BJ (cell line): ENCODE measurements at regions not wholly inside any gene's neighbourhood (a gene's known extent, or its start where the extent isn't known, plus 50 kb on each side); places are given as distances from the start of the nearest gene placed in this dataset.

Experiments
- CTCF ChIA-PET: fragments of 350-600 bp; formaldehyde crosslinking; extraction: SDS; loops from one replicate; lab custom pipeline; 2021; ENCODE audit warnings: antibody characterized with exemption, inconsistent platforms; lab: Yijun Ruan, JAX
- POLR2A ChIA-PET: fragments of 300-600 bp; sonication (Branson Sonifier 250); formaldehyde crosslinking; extraction: SDS; loops from one replicate; lab custom pipeline; 2021; ENCODE audit warnings: antibody characterized with exemption; lab: Charles Lee
- DNase-seq: peaks from one replicate; pipeline ENCODE4 v3.0.0-alpha.2; 2011; ENCODE audit warnings: low read depth
- H3K27me3 ChIP-seq: 2 replicates; pipeline ENCODE4 v1.6.0; 2011; ENCODE audit warnings: low read length; ENCODE audit not compliant: control insufficient read depth, insufficient read depth
- H3K36me3 ChIP-seq: 2 replicates; pipeline ENCODE4 v1.5.1; 2011; ENCODE audit warnings: low read length; ENCODE audit not compliant: control insufficient read depth, insufficient read depth
- H3K4me3 ChIP-seq: 2 replicates; pipeline ENCODE4 v1.5.1; 2011; ENCODE audit warnings: low read depth, mild to moderate bottlenecking, control low read depth, low read length
- TF ChIP-seq, protein P1 (sequence below): IDR thresholded peaks from 2 replicates; pipeline ENCODE4 v1.5.1; 2011; ENCODE audit warnings: low read depth, mild to moderate bottlenecking, control low read depth, inconsistent platforms, low read length, moderate library complexity; ENCODE audit not compliant: insufficient read depth

DNA sequence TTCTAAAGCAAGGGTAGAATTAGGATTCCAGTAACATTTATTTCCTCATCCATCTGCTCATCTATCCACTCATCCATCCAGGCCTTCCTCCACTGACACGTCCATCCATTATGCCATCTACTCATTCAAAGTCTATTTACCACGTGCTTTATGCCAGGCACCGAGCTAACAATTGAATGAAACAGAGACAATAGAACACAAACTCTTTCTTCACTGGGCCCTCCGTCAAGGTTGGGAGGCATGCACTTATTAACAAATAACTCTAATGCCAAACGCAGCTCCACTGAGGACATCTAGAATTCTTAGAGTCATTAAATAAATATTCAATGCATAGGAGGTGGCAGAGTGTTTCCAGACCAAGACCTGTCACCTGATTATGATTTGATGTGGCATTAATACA is 262.7 kb downstream of the CYRIA start:
- TF ChIP-seq, protein P1, sequence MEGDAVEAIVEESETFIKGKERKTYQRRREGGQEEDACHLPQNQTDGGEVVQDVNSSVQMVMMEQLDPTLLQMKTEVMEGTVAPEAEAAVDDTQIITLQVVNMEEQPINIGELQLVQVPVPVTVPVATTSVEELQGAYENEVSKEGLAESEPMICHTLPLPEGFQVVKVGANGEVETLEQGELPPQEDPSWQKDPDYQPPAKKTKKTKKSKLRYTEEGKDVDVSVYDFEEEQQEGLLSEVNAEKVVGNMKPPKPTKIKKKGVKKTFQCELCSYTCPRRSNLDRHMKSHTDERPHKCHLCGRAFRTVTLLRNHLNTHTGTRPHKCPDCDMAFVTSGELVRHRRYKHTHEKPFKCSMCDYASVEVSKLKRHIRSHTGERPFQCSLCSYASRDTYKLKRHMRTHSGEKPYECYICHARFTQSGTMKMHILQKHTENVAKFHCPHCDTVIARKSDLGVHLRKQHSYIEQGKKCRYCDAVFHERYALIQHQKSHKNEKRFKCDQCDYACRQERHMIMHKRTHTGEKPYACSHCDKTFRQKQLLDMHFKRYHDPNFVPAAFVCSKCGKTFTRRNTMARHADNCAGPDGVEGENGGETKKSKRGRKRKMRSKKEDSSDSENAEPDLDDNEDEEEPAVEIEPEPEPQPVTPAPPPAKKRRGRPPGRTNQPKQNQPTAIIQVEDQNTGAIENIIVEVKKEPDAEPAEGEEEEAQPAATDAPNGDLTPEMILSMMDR, result no peak
- H3K36me3 ChIP-seq, result no peaks in the 10 kb centered on the region
- H3K4me3 ChIP-seq, result no peak overlapping the region
- H3K27me3 ChIP-seq, result no peaks in the 10 kb centered on the region
- ChIA-PET CTCF (no interaction called here), POLR2A (no interaction called here)
- no peak for DNase-seq

DNA sequence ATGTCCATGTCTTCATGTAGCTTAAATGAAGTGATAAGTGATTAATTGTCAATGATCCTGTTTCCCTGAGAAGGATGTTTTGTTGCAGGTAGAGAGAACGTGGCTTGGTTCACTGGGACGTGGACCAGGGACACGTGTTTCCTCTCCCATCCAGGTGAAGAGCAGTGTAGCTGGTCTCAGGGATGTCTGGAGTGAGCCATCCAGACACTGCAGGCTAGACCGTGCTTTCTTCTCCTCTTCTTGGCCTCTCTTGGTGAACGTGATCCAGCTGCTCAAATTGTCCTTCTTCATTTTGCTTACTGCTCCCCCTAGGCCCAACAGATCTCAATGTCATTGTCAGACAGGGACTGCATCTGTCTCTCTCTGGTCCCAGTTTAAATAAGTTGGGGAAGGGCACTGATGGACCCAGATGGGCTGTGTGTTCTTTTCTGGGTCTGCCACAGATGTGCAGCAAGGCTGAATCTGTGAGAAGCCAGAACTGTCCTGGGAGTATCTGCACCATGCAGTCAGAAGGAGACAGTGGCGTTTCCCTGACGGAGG is 263.8 kb downstream of the CYRIA start:
- Histone ChIP-seq H3K4me3 (no peak overlapping the region), H3K27me3 (no peaks in the 10 kb centered on the region), H3K36me3 (no peaks in the 10 kb centered on the region)
- DNase-seq, result no peak
- ChIA-PET CTCF (no interaction called here), POLR2A (no interaction called here)
- TF ChIP-seq, protein P1, result no peak

DNA sequence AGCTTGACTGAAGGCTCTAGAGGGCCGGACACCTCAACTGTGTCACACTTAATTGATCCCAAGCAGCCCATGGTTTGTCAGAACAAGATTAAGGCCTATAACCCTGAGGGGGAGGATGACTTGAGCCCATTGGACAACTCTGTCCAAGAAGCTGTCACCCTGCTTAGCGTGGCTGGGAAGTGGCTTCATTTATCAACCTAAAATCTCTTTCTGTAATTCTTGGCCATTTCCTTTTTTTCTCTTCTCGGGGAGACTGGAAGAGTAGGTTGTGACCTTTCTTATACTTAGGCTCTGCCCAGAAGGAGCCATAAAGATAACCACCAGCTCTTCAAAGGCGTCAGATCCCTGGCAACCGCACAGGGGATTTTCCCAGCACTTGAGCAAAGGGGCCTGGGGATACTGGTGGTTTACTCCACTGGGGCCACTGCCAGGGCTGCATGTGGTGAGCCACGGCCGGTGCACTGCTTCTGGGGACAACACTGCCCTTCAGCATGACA is 265.5 kb downstream of the CYRIA start:
- POLR2A ChIA-PET, result no interaction called here

DNA sequence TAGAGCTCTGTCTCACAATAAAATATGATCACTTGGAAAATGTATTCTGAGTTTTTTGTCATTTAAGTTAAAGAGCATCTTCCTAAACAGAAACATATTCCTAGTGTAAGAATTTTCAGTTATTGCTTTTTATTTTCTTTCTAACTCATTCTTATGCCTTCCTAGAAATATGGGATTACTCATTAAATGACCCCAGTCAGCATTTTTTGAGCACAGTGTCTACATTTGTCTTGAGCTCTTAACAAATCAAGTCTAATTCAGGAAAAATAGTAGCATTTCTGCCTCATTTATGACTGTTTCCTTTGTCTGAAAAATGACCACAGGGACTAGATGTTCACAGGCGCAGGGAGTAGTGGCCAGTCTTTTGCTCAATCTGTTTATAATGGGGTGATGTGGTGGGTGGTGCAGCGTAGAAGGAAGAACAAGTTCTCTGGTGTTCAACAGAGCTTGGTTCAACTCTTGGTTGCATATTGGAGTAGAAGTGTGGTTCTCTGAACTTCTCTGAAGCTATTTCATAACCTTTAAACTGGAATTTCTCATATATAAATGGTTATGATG is 267.1 kb downstream of the CYRIA start:
- no peak for DNase-seq
- H3K36me3 ChIP-seq, result no peaks in the 10 kb centered on the region
- ChIA-PET POLR2A (no interaction called here), CTCF (interaction anchor here (0.9 kb wide), 1 partner anchor 8 kb away, joined by 3 read pairs; no protein-coding TSS in a partner anchor)
- TF ChIP-seq, protein P1, result no peak
- H3K27me3 ChIP-seq, result no peaks in the 10 kb centered on the region
- no peak overlapping the region for H3K4me3 ChIP-seq

More for the DNA sequence above, 265.5 kb downstream of the CYRIA start:
- no peak for DNase-seq
- H3K36me3 ChIP-seq, result no peaks in the 10 kb centered on the region
- H3K4me3 ChIP-seq, result no peak overlapping the region
- CTCF ChIA-PET, result no interaction called here
- no peaks in the 10 kb centered on the region for H3K27me3 ChIP-seq
- TF ChIP-seq, protein P1, result no peak

DNA sequence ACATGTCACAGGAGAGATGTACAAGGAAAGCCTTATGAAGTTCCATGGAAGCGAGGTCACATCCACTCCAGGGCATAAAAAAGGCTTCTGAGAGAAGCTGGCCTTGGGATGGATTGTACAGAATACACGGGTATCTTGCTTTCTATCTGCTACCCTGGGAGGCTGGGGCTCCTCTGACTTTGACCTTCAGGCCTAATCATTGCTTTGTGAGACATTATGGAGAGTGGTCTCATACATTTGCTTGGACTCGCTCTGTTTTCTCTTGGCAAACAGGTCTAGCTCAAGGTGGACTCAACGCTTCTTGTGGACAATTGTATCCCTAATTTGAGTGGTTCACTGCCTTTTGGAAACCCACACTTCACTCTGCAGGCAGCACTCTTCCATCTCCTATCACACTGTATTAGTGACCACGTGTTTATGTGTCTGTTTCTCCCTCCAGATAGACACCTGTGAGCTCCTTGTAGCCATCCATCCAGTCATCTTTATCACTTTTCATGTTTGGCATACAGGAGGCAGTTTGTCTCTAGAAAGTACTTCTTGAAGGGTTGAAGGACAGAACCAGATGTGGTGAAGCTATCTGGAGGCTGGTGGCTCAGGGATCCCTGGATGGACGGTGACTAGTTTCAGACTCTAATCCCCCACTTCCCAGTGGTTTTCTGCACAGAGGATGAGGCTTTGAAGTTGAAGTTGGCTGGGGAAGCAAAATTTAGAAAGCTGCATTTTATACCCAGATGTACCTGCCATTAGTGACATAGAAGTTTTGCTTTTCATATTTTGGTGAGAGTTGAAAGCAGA is 267.8 kb downstream of the CYRIA start:
- no peaks in the 10 kb centered on the region for H3K36me3 ChIP-seq
- POLR2A ChIA-PET, result no interaction called here
- H3K27me3 ChIP-seq, result no peaks in the 10 kb centered on the region
- CTCF ChIA-PET, result interaction anchor here (0.9 kb wide), 1 partner anchor 7 kb away, joined by 3 read pairs; no protein-coding TSS in a partner anchor
- no peak for DNase-seq
- TF ChIP-seq, protein P1, result no peak
- no peak overlapping the region for H3K4me3 ChIP-seq
